IMR-90 (cell line): ENCODE measurements at regions not wholly inside any gene's neighbourhood (a gene's known extent, or its start where the extent isn't known, plus 50 kb on each side); places are given as distances from the start of the nearest gene placed in this dataset.

Experiments
- ATAC-seq: fragments of 200-7000 bp; cut with Tn5 transposase; 2 replicates; pipeline ENCODE4 v1.9.1; 2020; ENCODE audit warnings: low read depth, mild to moderate bottlenecking, moderate library complexity
- BruUV-seq: library from RNA; stranded (reverse); fragments of 400-500 nt; replicated peaks from 2 replicates; lab custom pipeline; 2021; lab: Mats Ljungman, UMichigan
- CTCF ChIA-PET: fragments of 300-600 bp; formaldehyde crosslinking; extraction: SDS; loops from one replicate; lab custom pipeline; 2021; ENCODE audit warnings: antibody characterized with exemption; lab: Yijun Ruan, JAX
- POLR2A ChIA-PET: fragments of 300-600 bp; sonication (Branson Sonifier 250); formaldehyde crosslinking; loops from one replicate; lab custom pipeline; 2022; ENCODE audit warnings: antibody characterized with exemption; ENCODE audit not compliant: unreplicated experiment; lab: Charles Lee
- DNase-seq: peaks from one replicate; pipeline ENCODE4 v3.0.0; 2013
- H2AFZ ChIP-seq: replicated peaks from 2 replicates; pipeline ENCODE3; 2013; ENCODE audit warnings: low read length, mild to moderate bottlenecking; ENCODE audit not compliant: poor library complexity
- H2AK5ac ChIP-seq: 2 replicates; pipeline ENCODE4 v1.6.1; 2013; ENCODE audit warnings: low read depth, low read length, inconsistent platforms
- H2AK9ac ChIP-seq: replicated peaks from 2 replicates; pipeline ENCODE3; 2013; ENCODE audit warnings: mild to moderate bottlenecking, low read depth, low read length, moderate library complexity; ENCODE audit not compliant: poor library complexity
- H2BK120ac ChIP-seq: 2 replicates; pipeline ENCODE4 v1.6.1; 2013; ENCODE audit warnings: low read depth, low read length, inconsistent platforms
- H2BK15ac ChIP-seq: 3 replicates; pipeline ENCODE4 v1.6.1; 2013; ENCODE audit warnings: low read depth, low read length, inconsistent platforms
- H2BK20ac ChIP-seq: 2 replicates; pipeline ENCODE4 v1.6.1; 2013; ENCODE audit warnings: low read depth, mild to moderate bottlenecking, inconsistent platforms, low read length, moderate library complexity
- H2BK5ac ChIP-seq: 2 replicates; pipeline ENCODE4 v1.6.1; 2013; ENCODE audit warnings: mild to moderate bottlenecking, low read depth, low read length, inconsistent platforms; ENCODE audit not compliant: poor library complexity, severe bottlenecking
- H3K14ac ChIP-seq: replicated peaks from 2 replicates; pipeline ENCODE4 v1.6.1; 2013; ENCODE audit warnings: low read depth, low read length, inconsistent platforms
- H3K18ac ChIP-seq: 2 replicates; pipeline ENCODE4 v1.6.1; 2013; ENCODE audit warnings: low read depth, low read length, control low read depth
- H3K23ac ChIP-seq: 2 replicates; pipeline ENCODE4 v1.6.1; 2013; ENCODE audit warnings: low read depth, low read length, inconsistent platforms
- H3K27ac ChIP-seq: 2 replicates; pipeline ENCODE4 v1.5.1; 2013; ENCODE audit warnings: mild to moderate bottlenecking, control low read depth, low read length; ENCODE audit not compliant: insufficient read depth
- H3K27me3 ChIP-seq: 2 replicates; pipeline ENCODE4 v1.6.1; 2013; ENCODE audit warnings: low read length; ENCODE audit not compliant: control insufficient read depth, insufficient read depth
- H3K36me3 ChIP-seq: 2 replicates; pipeline ENCODE4 v1.6.1; 2013; ENCODE audit warnings: low read length, mixed read lengths; ENCODE audit not compliant: control insufficient read depth, insufficient read depth
- H3K4ac ChIP-seq: 2 replicates; pipeline ENCODE4 v1.6.1; 2013; ENCODE audit warnings: low read depth, low read length, inconsistent platforms
- H3K4me1 ChIP-seq: 2 replicates; pipeline ENCODE4 v1.6.1; 2013; ENCODE audit warnings: low read length, mixed read lengths; ENCODE audit not compliant: control insufficient read depth, insufficient read depth
- H3K4me2 ChIP-seq: 2 replicates; pipeline ENCODE4 v1.6.1; 2013; ENCODE audit warnings: low read depth, mild to moderate bottlenecking, control low read depth, low read length, moderate library complexity
- H3K4me3 ChIP-seq: 2 replicates; pipeline ENCODE4 v1.5.1; 2013; ENCODE audit warnings: low read depth, mild to moderate bottlenecking, control low read depth, low read length, moderate library complexity; ENCODE audit not compliant: insufficient read depth
- H3K56ac ChIP-seq: 2 replicates; pipeline ENCODE4 v1.6.1; 2013; ENCODE audit warnings: low read length, inconsistent platforms; ENCODE audit not compliant: insufficient read depth; ENCODE audit errors: extremely low read depth
- H3K79me1 ChIP-seq, 2 experiments: 2 replicates each; pipeline ENCODE4 v1.6.1; 2013; ENCODE audit warnings: low read length in 2 of 2, inconsistent platforms in 1 of 2, low read depth in 1 of 2
- H3K9ac ChIP-seq: 2 replicates; pipeline ENCODE4 v1.6.1; 2013; ENCODE audit warnings: low read depth, low read length, control low read depth
- H3K9me1 ChIP-seq: 2 replicates; pipeline ENCODE4 v1.6.1; 2013; ENCODE audit warnings: low read length, inconsistent platforms; ENCODE audit not compliant: insufficient read depth
- H3K9me3 ChIP-seq: 2 replicates; pipeline ENCODE4 v1.6.1; 2013; ENCODE audit warnings: low read length; ENCODE audit not compliant: control insufficient read depth, insufficient read depth
- H4K20me1 ChIP-seq: 2 replicates; pipeline ENCODE4 v1.6.1; 2013; ENCODE audit warnings: low read length, inconsistent platforms; ENCODE audit not compliant: insufficient read depth
- H4K5ac ChIP-seq: 2 replicates; pipeline ENCODE4 v1.6.1; 2013; ENCODE audit warnings: mild to moderate bottlenecking, low read depth, low read length, control low read depth
- H4K8ac ChIP-seq, 2 experiments: 2 replicates each; pipeline ENCODE4 v1.6.1; 2013; ENCODE audit warnings: low read depth in 2 of 2, low read length in 2 of 2, control low read depth in 1 of 2, inconsistent platforms in 1 of 2
- H4K91ac ChIP-seq: 2 replicates; pipeline ENCODE4 v1.6.1; 2013; ENCODE audit warnings: low read depth, low read length, inconsistent platforms; ENCODE audit not compliant: insufficient read depth
- SMC3 ChIP-seq: fragments of 150-350 bp; IDR thresholded peaks from 2 replicates; pipeline ENCODE4 v1.6.1; 2016; ENCODE audit warnings: low read depth, mild to moderate bottlenecking, antibody characterized with exemption, low read length, moderate library complexity
- WGBS, 2 experiments: methylation state at CpG; one replicate each; pipeline versions ENCODE4 v1.1.5 to v1.1.7; 2013; ENCODE audit warnings: missing lambda C conversion rate in 2 of 2; ENCODE audit not compliant: insufficient read length in 1 of 2; ENCODE audit errors: extremely low coverage in 2 of 2; 5-methylcytosine and 5-hydroxymethylcytosine counted together
- dilution Hi-C: fragments of 300-500 bp; cut with HindIII; formaldehyde crosslinking; loops from one replicate; pipeline ENCODE4 v1.14.3; 2018; ENCODE audit warnings: low sequenced_read_pairs; ENCODE audit not compliant: unreplicated experiment
- in situ Hi-C: fragments of 300-500 bp; cut with MboI; formaldehyde crosslinking; loops from 3 replicates; pipeline ENCODE4 v1.14.3; 2019; ENCODE audit warnings: low sequenced_read_pairs, inconsistent platforms, mixed read lengths
- intact Hi-C: fragments of 100-400 bp; cut with micrococcal nuclease; formaldehyde crosslinking; loops from 2 replicates; pipeline ENCODE4 v1.10.0; 2022

- Histone ChIP-seq H3K9me1 (no peaks in the 10 kb centered on the region), H2AK9ac (no peak overlapping the region), H3K36me3 (no peaks in the 10 kb centered on the region), H4K91ac (no peak overlapping the region), H3K56ac (no peak overlapping the region), H4K5ac (no peak overlapping the region), H3K4me2 (no peak overlapping the region), H3K9me3 (no peaks in the 10 kb centered on the region), H3K79me1 (no peaks in the 10 kb centered on the region), H3K9ac (no peak overlapping the region), H3K18ac (no peak overlapping the region), H3K27me3 (no peaks in the 10 kb centered on the region; the same call in 1 of the 2 replicates), H2AFZ (no peak overlapping the region), H2BK120ac (no peak overlapping the region), H3K4me1 (no peaks in the 10 kb centered on the region), H3K4ac (no peak overlapping the region), H3K27ac (no peak overlapping the region), H3K23ac (no peak overlapping the region), H2BK15ac (no peak overlapping the region), H4K20me1 (no peaks in the 10 kb centered on the region), H4K8ac (no peak overlapping the region), H3K14ac (no peak overlapping the region), H2AK5ac (no peak overlapping the region), H3K4me3 (no peak overlapping the region), H2BK5ac (no peak overlapping the region), H2BK20ac (no peak overlapping the region)
- TF ChIP-seq SMC3 = no peak
- in situ Hi-C loops = no loop called here
- dilution Hi-C loops = no loop called here
- ChIA-PET POLR2A (no interaction called here), CTCF (no interaction called here)
- BruUV-seq = no TSS peak
- no CpG with 5 or more reads among the region's 1 CpG for WGBS, 2 experiments
- DNase-seq = no peak
- no peak for ATAC-seq
- intact Hi-C loops = no loop called here
Measured at GRCh38 chr6:159527351-159527750, 165.7 kb downstream of the SOD2 start.
